Sigmoid colon (tissue), 6 donors: ENCODE measurements at regions not wholly inside any gene's neighbourhood (a gene's known extent, or its start where the extent isn't known, plus 50 kb on each side); places are given as distances from the start of the nearest gene placed in this dataset.

Experiments used
- DNase-seq: peaks from one replicate; pipeline ENCODE4 v3.0.0-alpha.2; 2019
- H3K27ac ChIP-seq, 4 donors: fragments of 200-600 bp; sonication (generic); one replicate each; pipeline ENCODE4 v1.5.1; 2016 to 2019; ENCODE audit warnings: mild to moderate bottlenecking in 1 of 4
- H3K27me3 ChIP-seq, 3 donors: fragments of 200-600 bp; sonication (generic); one replicate each; pipeline ENCODE4 v1.5.1; 2019; ENCODE audit warnings: mild to moderate bottlenecking in 1 of 3
- H3K36me3 ChIP-seq, 4 donors: fragments of 200-600 bp; sonication (generic); one replicate each; pipeline ENCODE4 v1.5.1; 2016 to 2019
- H3K4me1 ChIP-seq, 4 donors: fragments of 200-600 bp; sonication (generic); one replicate each; pipeline ENCODE4 v1.5.1; 2017 to 2019
- H3K4me3 ChIP-seq, 4 donors: fragments of 200-600 bp; sonication (generic); one replicate each; pipeline ENCODE4 v1.5.1; 2017 to 2019; ENCODE audit warnings: mild to moderate bottlenecking in 2 of 4, moderate library complexity in 1 of 4
- H3K9me3 ChIP-seq, 4 donors: fragments of 200-600 bp in 3 of 4; sonication (generic) in 3 of 4; one replicate each; pipeline versions ENCODE4 v1.5.1 to v1.6.1; 2013 to 2019
- EP300 ChIP-seq, 4 donors: sonication (generic); formaldehyde crosslinking; IDR thresholded peaks; one replicate each; pipeline ENCODE4 v1.6.1; 2017; ENCODE audit warnings: antibody characterized with exemption in 4 of 4
- POLR2A ChIP-seq, 2 donors: fragments of 450-650 bp; IDR thresholded peaks; one replicate each; pipeline ENCODE4 v1.6.1; 2016; ENCODE audit warnings: antibody characterized with exemption in 2 of 2, mild to moderate bottlenecking in 2 of 2, moderate library complexity in 2 of 2
- POLR2AphosphoS5 ChIP-seq, 4 donors: sonication (generic); formaldehyde crosslinking; IDR thresholded peaks; one replicate each; pipeline ENCODE4 v1.6.1; 2017; ENCODE audit warnings: antibody characterized with exemption in 4 of 4
- WGBS, 2 donors: extraction: QIAGEN DNeasy Blood & Tissue Kit; methylation state at CpG; one replicate each; pipeline ENCODE4 v1.1.7; 2013; 5-methylcytosine and 5-hydroxymethylcytosine counted together
- intact Hi-C: fragments of 100-400 bp; cut with DNase I; formaldehyde crosslinking; loops from one replicate; pipeline ENCODE4 v1.15.1; 2023
- TF ChIP-seq, protein P1 (sequence below), 4 experiments: fragments of 450-650 bp in 3 of 4; fragments of 200-600 bp in 1 of 4; IDR thresholded peaks; one replicate each; pipeline ENCODE4 v1.5.1; 2016 to 2019; ENCODE audit warnings: antibody characterized with exemption in 4 of 4, mild to moderate bottlenecking in 3 of 4, moderate library complexity in 2 of 4
- donor health status: healthy with polysubstance abuse.
- donor health status: healthy.

DNA sequence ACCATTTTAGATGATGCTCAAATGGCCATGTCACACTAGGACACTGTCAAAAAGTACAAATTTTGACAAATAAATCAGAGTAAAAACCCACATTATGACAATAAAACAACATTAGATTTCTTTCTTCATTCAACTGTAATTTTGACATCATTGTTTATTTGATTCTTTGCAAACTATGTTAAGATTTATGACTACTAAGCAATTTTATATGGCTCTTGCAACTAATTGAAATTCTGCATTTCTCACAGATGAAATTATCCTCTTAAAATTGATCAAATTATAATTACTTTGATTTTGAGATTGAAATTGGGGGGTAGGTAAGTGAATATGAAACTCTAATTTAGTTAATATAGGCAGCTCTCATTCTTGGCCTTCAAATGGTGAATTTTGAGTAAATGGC, 59.8 kb downstream of the ATOH1 start:
- Histone ChIP-seq H3K4me1 (no peaks in the 10 kb centered on the region), H3K27ac (no peak overlapping the region), H3K27me3 (no peaks in the 10 kb centered on the region), H3K36me3 (no peaks in the 10 kb centered on the region), H3K4me3 (no peak overlapping the region), H3K9me3 (no peaks in the 10 kb centered on the region)
- TF ChIP-seq POLR2AphosphoS5 (IDR thresholded peaks at IDR 0.05), result no peak
- TF ChIP-seq POLR2A (IDR thresholded peaks at IDR 0.05), result no peak
- no peak for TF ChIP-seq EP300 (IDR thresholded peaks at IDR 0.05)
- TF ChIP-seq, protein P1, sequence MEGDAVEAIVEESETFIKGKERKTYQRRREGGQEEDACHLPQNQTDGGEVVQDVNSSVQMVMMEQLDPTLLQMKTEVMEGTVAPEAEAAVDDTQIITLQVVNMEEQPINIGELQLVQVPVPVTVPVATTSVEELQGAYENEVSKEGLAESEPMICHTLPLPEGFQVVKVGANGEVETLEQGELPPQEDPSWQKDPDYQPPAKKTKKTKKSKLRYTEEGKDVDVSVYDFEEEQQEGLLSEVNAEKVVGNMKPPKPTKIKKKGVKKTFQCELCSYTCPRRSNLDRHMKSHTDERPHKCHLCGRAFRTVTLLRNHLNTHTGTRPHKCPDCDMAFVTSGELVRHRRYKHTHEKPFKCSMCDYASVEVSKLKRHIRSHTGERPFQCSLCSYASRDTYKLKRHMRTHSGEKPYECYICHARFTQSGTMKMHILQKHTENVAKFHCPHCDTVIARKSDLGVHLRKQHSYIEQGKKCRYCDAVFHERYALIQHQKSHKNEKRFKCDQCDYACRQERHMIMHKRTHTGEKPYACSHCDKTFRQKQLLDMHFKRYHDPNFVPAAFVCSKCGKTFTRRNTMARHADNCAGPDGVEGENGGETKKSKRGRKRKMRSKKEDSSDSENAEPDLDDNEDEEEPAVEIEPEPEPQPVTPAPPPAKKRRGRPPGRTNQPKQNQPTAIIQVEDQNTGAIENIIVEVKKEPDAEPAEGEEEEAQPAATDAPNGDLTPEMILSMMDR (IDR thresholded peaks at IDR 0.05), result no peak
- intact Hi-C loops, result no loop called here
- no peak for DNase-seq

DNA sequence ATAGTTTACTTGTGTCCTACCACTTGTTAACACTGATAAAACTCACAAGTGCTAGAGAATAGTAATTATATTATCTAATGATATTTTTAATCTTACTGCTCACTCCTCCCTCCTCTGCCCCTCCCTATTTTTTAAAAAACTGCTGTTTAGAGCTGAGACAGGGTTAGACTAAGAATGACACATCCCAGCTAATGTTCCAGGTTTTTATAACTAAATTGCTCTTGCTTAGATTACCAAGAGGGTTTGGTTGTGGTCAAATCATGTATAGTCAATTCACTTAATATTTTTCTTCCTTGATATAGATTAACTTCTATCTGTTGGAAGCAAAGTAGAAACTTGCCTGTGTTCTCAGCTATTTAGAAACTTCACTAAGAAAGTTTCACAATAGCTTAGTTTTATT, 60.2 kb downstream of the ATOH1 start:
- H3K4me1 ChIP-seq, result no peaks in the 10 kb centered on the region
- H3K27ac ChIP-seq, result no peak overlapping the region
- intact Hi-C loops, result no loop called here
- H3K4me3 ChIP-seq, result no peak overlapping the region
- no peaks in the 10 kb centered on the region for H3K36me3 ChIP-seq
- no peaks in the 10 kb centered on the region for H3K9me3 ChIP-seq
- no peaks in the 10 kb centered on the region for H3K27me3 ChIP-seq
- no peak for TF ChIP-seq POLR2AphosphoS5 (IDR thresholded peaks at IDR 0.05)
- TF ChIP-seq POLR2A (IDR thresholded peaks at IDR 0.05), result no peak
- TF ChIP-seq EP300 (IDR thresholded peaks at IDR 0.05), result no peak
- TF ChIP-seq, protein P1 (IDR thresholded peaks at IDR 0.05), result no peak
- DNase-seq, result no peak

DNA sequence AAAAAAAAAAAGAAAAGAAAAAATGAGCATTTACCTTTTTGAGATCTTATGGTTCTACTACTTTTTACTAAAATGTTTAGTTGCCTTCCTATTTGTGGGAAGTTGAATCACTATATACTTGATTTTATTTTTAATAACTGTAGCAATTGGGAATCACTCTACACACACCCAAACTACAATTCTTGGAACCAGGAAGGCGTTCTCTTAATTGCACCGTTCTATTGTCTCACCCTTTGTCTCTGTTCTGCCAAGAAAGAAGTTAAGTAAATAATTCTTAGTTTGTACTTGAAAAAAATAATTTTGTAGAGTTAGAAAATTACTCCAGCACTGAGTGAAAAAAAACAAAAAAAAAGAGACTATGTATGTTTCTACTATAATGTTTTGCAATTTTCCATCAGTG, 62.7 kb downstream of the ATOH1 start:
- intact Hi-C loops, result no loop called here

DNA sequence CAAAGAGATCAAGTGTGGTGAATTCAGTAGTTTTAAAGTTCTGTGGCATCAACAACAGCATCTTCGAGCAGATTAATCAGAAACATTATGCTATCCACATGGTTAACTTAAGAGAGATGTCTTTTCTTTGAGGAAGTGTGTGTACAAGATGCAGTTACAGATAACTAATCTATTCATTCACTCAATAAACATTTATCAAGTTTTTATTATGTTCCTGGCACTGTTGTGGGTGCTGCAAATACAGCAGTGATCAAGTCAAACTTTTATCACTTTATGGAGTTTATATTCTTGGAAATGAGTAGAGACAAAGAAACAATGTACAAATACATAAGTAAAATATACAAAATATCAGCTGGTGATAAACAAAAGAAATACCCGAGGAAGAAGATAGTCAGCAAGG, 66.4 kb downstream of the ATOH1 start:
- Histone ChIP-seq H3K9me3 (no peaks in the 10 kb centered on the region), H3K27me3 (no peaks in the 10 kb centered on the region), H3K36me3 (no peaks in the 10 kb centered on the region), H3K4me1 (no peaks in the 10 kb centered on the region), H3K4me3 (no peak overlapping the region), H3K27ac (no peak overlapping the region)
- TF ChIP-seq, protein P1 (IDR thresholded peaks at IDR 0.05), result no peak
- TF ChIP-seq EP300 (IDR thresholded peaks at IDR 0.05), result no peak
- TF ChIP-seq POLR2A (IDR thresholded peaks at IDR 0.05), result no peak
- no peak for TF ChIP-seq POLR2AphosphoS5 (IDR thresholded peaks at IDR 0.05)
- intact Hi-C loops, result no loop called here
- WGBS, 2 donors, result 12 to 55% methylated on average over 2 of the region's 2 CpGs
- DNase-seq, result no peak

More for the DNA sequence above, 62.7 kb downstream of the ATOH1 start:
- Histone ChIP-seq H3K27ac (no peak overlapping the region), H3K9me3 (no peaks in the 10 kb centered on the region), H3K4me1 (no peaks in the 10 kb centered on the region), H3K36me3 (no peaks in the 10 kb centered on the region), H3K27me3 (no peaks in the 10 kb centered on the region), H3K4me3 (no peak overlapping the region)
- TF ChIP-seq, protein P1 (IDR thresholded peaks at IDR 0.05), result no peak
- TF ChIP-seq POLR2AphosphoS5 (IDR thresholded peaks at IDR 0.05), result no peak
- no peak for TF ChIP-seq EP300 (IDR thresholded peaks at IDR 0.05)
- TF ChIP-seq POLR2A (IDR thresholded peaks at IDR 0.05), result no peak
- no peak for DNase-seq
- 10 to 63% methylated on average over 2 of the region's 2 CpGs for WGBS, 2 donors

DNA sequence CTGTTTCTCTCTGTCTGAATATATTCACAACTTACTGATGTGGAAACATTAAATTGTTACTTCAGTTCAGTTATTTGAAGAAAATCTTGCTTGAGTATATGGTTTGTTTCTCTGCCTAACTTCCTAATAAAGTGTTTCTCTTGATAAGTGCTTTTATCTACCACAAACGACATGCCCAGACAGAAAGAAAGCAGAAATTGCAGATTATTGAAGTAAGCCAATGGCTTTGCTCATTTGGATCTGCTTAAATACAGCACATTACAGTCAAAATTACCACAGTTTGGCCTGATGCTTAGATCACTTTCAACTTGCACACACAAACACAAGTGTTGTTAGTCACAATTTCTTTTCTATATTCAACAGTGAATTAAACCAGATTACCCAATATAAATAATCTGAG, 68.0 kb downstream of the ATOH1 start:
- Histone ChIP-seq H3K4me1 (no peaks in the 10 kb centered on the region), H3K27me3 (no peaks in the 10 kb centered on the region), H3K27ac (no peak overlapping the region), H3K9me3 (no peaks in the 10 kb centered on the region), H3K36me3 (no peaks in the 10 kb centered on the region), H3K4me3 (no peak overlapping the region)
- TF ChIP-seq, protein P1 (IDR thresholded peaks at IDR 0.05), result no peak
- no peak for TF ChIP-seq POLR2A (IDR thresholded peaks at IDR 0.05)
- no peak for TF ChIP-seq POLR2AphosphoS5 (IDR thresholded peaks at IDR 0.05)
- no peak for TF ChIP-seq EP300 (IDR thresholded peaks at IDR 0.05)
- no peak for DNase-seq
- 54 to 68% methylated on average over 1 of the region's 1 CpG for WGBS, 2 donors
- intact Hi-C loops, result no loop called here
